NCI-H2081 treated with DMSO at 0.1 percent for 48 hours (cell line): ENCODE measurements at regions not wholly inside any gene's neighbourhood (a gene's known extent, or its start where the extent isn't known, plus 50 kb on each side); places are given as distances from the start of the nearest gene placed in this dataset.
"Not testable (repeated sequence)": the region's sequence is repeated elsewhere in the genome, so short reads cannot be mapped to it uniquely, and the experiment has no call there.

Source experiments
- DNase-seq: peaks from one replicate; lab custom pipeline; 2025; lab: John Stamatoyannopoulos, UW

DNA sequence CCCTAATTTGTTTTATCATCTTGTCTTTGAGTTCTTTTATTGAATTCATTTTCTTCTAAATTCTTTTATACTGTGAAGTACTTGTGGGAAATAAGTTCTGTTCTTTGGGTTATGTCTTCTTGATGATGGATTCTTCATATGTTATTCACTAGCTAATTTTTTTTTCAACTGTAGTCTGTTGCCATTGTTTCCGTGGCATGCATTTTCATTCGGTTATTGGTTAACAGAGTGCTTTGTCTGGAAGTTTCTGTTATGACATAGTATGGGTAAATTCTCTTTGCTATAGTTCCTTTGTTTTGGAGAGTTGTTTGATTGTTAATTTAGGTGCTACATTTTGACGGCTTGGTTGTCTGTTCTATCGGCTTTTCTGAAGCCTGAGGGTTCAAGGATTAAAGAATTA is 184.9 kb upstream of the AADAT start:
- no peak for DNase-seq

DNA sequence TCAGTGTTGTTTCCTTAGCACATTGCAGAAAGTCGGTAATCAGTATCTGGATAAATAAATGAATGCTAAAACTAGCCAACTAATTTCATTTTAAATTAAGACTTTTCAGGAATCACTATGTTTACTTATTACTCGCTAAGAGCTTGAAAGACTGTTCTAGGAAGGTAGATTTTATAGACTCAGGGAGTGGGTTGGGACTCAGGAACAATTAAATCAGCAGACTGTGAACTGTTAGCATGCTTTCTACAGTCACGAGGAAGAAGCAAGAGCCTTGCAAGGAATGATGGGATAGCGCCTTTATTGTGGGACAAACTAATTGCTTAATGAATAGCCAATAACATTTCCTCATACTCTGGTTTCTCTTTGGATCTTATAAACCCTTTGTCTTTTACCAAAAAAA is 183.2 kb upstream of the AADAT start:
- DNase-seq: no peak

DNA sequence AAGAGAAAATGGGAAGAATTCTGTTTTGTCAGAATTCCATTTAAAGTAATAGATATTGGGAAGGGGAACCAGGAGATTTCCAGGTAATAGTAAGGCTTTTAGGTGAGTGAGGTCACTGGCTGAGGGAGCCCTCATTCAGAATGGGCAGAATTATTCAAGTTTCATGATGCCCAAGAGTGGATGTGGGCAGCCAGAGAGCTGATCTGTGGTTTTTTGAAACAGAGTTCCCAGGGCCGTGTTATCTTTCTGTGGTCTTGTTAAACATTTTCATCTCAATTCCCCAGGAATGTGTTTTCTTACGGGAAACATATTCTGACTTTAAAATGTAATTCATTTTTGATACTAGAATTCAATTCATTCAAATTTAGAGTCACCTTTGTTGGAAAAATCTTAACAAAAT is 182.0 kb upstream of the AADAT start:
- DNase-seq: no peak

- DNase-seq: no peak
These were observed 180.9 kb upstream of the AADAT start for GRCh38 chr4:170270628-170271027.

DNA sequence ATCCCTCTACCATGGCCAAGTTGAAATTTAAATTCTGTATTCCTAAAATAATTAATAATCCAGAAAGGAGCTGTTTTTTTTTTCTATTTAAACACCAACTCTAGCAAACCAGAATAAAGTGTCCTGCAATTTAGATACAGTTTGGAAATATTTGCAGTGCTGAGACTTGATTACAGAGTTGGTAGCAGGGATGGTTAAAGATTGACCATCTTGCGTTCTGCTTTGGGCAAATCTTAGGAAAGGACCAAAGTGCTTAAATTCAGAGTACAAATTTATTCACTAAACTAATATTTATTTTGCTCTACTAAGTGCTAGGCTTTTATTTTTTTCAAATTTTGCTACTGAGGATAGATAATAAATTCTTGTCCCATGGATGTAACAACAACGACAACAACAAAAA is 180.2 kb upstream of the AADAT start:
- DNase-seq: no peak

- peak; percentile 73 for DNase-seq
These were observed 169.9 kb upstream of the AADAT start for GRCh38 chr4:170259631-170260153.

- DNase-seq: no peak
These were observed 167.1 kb upstream of the AADAT start for GRCh38 chr4:170256807-170257206.

GRCh38 chr4:170248576-170248975 is 158.8 kb upstream of the AADAT start:
- DNase-seq: no peak

GRCh38 chr4:170248029-170248428 is 158.3 kb upstream of the AADAT start:
- DNase-seq: no peak

- no peak for DNase-seq
These were observed 157.8 kb upstream of the AADAT start for GRCh38 chr4:170247596-170247995.

DNA sequence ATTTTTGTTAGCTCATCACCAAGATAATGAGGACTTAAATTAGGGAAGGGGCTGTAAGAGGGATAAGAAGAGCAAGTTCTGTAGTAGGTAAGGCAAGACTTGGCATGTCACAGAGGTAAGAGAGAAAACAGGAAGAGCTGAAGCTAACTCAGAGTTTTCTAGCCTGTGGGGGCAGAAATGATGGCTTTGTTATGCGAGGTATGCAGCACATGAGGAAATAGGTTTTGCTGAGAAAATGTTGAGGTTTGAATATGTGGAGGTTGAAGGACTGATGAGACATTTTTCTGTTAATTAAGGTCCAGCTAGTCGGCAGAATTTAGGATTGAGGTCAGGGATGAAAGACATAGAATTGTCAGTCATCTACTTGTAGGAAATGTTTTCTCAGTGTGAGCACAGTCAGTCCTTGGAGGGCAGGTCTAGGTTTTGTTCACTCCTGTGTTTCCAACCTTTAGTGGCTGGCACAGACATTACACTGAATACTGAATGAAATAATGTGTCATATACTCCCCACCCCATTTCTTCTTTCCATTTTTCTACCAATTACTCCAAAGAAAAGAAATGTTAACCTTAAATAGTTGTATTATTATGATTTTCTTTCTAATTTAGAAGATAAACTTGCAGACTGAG is 154.0 kb upstream of the AADAT start:
- no peak for DNase-seq

GRCh38 chr4:170242471-170242870 is 152.7 kb upstream of the AADAT start:
- DNase-seq: no peak

GRCh38 chr4:170234800-170235199 is 145.0 kb upstream of the AADAT start:
- DNase-seq: no peak

GRCh38 chr4:170231377-170231776 is 141.6 kb upstream of the AADAT start:
- DNase-seq: no peak

- DNase-seq: no peak
These were observed 140.5 kb upstream of the AADAT start for GRCh38 chr4:170230242-170230641.

- no peak for DNase-seq
These were observed 139.2 kb upstream of the AADAT start for GRCh38 chr4:170229006-170229405.

DNA sequence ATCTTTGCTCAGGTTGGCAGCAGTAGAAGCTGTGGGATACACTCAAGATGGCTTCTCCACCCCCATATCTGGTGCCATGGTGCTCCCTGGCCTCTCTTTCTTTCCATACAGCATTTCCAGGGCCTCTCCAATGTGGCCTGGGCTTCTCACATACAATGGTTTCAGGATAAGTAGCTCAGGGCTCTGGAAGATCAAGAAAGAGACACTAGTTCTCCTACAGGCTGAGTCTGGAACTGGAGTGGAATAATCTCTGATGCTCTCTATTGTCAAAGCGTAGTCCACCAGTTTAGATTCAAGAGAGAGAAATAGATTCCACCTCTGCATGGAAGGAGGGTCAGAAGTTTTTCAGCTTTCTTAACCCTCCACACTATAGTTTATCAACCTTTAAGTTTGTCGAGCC is 138.2 kb upstream of the AADAT start:
- no peak for DNase-seq

GRCh38 chr4:170226288-170226687 is 136.5 kb upstream of the AADAT start:
- no peak for DNase-seq

DNA sequence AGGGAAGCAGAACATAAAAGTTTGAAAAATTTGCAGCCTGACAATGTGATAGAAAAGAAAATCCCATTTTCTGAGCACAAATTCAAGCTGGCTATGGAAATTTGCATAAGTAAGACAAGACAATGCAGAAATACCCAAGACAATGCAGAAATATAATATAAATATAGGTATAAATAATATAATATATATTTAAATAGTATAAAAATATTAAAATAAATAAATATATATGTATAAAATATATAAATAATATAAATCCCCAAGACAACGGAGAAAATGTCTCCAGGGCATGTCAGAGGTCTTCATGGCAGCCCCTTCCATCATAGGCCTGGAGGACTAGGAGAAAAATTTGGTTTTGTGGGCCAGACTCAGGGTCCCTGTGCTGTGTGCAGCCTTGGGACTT is 125.0 kb upstream of the AADAT start:
- DNase-seq: no peak

DNA sequence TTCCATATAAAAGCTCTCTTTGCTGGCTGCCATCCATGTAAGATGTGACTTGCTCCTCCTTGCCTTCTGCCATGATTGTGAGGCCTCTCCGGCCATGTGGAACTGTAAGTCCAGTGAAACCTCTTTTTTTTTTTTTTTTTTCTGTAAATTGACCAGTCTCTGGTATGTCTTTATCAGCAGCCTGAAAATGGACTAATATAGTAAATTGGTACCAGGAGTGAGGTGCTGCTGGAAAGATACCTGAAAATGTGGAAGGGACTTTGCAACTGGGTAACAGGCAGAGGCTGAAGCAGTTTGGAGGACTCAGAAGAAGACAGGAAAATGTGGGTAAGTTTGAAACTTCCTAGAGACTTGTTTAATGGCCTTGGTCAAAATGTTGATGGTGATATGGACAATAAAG is 124.3 kb upstream of the AADAT start:
- no peak for DNase-seq

- DNase-seq: no peak
These were observed 113.0 kb upstream of the AADAT start for GRCh38 chr4:170202721-170203120.

DNA sequence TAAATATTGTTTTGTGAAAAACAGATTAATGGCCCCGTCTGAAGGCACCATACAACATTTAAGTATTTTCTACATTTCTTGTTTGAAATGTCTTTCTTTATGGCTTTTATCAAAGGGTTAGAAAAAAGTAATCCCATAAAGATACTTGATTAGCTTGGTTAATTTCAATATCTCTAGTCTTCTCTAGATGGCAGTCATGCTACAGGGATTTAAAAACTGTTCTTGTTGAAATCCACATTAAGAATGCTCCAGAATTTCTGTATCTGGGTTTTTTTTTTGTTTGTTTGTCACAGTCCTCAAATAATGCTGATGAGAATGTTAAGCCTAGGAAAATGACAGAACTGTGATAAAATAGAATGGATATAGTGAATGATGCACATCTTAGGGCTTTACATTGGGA is 109.0 kb upstream of the AADAT start:
- DNase-seq: no peak

- not testable (repeated sequence) for DNase-seq
These were observed 105.0 kb upstream of the AADAT start for GRCh38 chr4:170194794-170195193.

GRCh38 chr4:170193496-170193895 is 103.7 kb upstream of the AADAT start:
- DNase-seq: no peak
